ENCODE measurements at regions not wholly inside any gene's neighbourhood (a gene's known extent, or its start where the extent isn't known, plus 50 kb on each side); places are given as distances from the start of the nearest gene placed in this dataset.
"Not testable (repeated sequence)": the region's sequence is repeated elsewhere in the genome, so short reads cannot be mapped to it uniquely, and the experiment has no call there.

DNA sequence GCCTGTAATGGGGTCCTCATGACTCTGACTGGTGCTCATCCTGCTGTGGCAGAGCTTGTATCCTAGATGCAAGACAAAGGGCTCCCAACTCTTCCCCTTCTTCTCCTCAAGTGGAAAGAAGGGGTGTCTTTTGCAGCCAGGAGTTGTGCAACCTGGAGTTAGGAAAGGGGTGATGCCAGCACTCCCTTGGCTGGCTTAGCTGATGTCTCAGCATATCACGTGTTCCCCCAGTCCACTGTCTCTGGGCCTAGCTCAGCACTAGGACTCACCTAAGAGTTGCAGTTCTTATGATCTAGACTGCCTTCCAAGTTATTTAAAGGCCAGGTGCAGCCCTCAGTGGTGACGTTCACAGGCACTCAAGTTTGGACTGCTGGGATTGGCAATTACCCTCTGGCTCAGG lies 146.2 kb upstream of the GORAB start:
- DNase-seq, result no peak

DNA sequence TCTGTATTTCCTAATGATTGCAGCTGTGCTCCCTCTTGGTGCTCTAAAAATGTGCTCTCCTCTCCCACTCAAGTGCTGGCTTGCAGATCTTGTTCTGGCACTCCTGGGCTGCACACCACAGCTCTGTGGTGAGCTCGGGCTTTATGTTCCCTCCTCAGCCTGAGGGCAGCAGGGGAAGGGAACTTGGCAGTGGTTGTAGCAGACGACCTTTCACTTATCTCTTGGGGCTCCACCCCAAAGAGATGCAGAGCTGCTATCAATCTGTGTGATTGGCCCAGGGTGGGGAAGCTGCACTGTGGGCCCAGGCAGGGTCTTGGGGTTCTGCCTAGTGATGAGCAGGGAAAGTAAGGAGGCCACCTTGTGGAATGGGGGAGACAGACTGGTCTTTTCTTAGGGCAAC lies 143.5 kb upstream of the GORAB start:
- no peak for DNase-seq

DNA sequence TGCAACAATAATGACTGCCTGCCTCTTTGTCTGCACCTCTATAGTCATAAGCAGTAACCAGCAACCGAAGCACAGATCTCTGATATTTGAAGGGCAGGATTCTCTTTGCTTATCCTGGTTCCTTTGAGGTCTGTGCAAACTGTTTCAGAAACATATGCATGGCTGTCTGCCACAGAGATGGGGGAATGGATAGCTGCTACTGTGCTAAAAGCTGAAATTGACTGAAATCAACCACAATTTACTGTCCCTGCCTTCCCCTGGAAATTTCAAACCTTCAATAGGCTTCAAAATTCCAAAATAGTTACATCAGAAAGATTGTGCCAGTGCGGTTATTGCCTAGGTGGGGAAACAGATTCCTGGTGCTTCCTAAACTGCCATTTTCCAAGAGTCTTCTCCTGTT lies 136.8 kb upstream of the GORAB start:
- DNase-seq, result no peak

DNA sequence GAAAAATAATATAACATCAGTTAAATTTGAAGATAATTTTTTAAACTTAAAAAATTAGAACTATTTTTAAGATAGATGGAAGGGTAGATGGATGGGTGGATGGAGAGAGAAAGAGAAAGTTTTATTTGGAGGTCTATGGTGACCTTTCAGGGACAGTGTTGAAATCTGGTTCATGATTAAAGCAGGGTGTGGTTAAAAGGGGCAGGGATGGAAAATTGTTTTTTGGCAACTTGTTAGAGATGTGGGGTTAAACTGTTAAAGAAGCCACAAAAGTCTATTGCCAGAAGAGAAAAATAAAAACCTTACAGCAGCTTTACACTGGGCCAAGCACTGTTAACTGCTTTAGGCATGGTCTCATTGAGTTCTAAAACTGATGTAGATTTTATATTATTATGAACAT lies 134.9 kb upstream of the GORAB start:
- DNase-seq, result no peak

DNA sequence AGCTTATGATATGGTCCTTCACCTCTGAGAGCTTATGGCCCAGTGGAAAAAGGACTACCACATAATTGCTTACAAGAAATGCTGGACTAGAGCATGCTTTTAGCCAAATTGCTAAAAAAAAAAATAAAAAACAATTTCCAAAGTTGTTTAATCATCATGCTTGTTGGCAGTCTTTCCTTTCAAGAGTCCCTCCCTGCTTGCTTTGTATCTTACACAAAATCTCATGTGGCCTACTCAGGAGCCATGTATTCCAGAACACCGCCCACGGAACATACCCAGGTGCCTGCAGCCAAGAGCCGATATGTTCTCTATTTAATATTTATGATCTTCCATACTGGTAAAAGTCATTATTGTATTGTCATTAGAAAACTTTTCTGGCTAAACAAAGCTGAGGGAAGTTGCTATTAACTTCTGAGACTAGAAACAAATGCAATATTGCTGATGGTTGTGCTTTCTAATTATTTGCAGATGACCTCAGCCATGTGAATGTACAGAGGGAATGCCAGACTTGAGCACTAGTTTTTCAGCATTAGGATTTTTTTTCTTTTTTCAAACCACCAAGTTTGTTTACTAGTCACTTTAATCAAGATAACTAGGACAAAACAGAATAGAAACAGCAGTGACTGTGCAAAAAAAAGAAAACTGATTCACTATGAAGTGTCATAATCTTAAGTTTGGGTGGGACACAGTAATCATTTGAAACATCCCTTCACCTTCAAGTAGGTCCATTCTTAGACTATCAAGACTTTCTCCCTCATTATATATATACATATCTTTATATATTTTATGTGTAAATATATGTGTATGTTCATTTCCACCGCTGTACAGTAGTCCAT lies 129.3 kb upstream of the GORAB start:
- no peak for DNase-seq

DNA sequence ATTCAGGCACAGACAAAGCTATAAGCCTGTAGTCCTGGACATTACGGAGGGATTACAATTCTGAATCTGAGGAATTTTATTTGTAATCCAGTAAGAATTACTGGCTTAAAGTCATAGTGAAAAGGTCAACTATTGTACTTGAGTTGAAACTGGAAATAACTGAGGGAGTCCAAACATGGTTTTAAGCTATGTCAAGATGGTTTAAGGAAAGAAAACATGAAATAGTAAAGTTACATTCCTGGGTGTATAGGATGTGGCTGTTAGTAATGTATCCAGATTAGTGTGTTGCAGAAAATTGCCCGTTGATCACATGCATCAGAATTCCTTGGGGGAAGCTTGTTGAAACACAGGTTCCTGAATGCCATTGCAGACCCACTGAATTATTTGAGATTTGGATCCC lies 124.8 kb upstream of the GORAB start:
- DNase-seq, result no peak

DNA sequence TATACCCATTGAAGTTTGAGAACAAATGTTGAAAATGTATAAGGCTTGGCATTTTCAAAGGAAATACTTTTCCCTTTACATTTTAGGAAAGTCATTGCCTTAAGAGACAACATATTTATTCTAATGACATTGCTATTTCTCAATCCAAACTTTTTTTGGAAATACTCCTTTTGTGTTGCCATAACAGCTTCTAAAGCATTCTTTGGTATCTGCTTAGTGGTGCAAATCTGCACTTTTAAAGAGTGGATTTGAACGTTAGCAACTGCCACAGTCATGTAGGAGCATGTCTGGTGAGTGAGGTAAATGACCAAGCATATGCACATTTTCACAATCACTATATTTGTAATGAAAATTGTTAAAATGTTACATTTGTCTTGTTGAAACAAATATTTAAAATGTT lies 124.4 kb upstream of the GORAB start:
- DNase-seq, result no peak

DNA sequence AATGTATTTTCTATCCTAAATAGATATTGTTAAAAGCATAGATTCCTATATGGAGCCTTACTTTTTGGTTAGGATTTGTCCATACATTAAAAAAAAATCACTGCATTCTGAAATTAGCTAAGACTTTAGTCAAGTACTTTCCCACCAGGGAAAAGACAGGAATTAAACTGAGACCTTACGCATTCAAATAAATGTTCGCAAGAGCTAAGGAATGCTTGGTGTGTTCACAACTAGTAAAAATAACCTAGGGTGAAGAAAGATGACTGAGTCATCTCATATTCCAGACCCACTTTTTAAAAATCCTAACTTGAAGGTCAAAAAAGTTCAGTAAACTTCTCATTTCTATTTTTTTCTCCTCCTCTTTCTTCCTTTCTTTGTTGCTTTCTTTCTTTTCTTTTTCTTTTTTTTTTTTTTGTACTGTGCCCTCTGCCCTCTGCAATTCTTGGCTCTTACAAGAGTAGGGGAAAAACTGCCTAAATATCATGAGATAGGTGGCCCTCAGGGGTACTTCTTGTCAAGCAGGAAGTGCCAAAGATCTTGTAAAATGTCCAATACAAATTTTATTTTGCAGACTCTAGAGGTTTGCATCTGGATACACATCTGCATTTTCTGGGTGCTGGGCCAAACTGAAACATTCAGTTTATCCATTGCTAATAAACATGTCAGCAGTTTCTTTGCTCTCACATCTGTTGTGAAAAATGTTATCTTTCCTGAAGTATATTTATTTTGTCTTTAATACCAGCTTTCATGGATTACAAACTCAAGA lies 121.4 kb upstream of the GORAB start:
- no peak for DNase-seq

DNA sequence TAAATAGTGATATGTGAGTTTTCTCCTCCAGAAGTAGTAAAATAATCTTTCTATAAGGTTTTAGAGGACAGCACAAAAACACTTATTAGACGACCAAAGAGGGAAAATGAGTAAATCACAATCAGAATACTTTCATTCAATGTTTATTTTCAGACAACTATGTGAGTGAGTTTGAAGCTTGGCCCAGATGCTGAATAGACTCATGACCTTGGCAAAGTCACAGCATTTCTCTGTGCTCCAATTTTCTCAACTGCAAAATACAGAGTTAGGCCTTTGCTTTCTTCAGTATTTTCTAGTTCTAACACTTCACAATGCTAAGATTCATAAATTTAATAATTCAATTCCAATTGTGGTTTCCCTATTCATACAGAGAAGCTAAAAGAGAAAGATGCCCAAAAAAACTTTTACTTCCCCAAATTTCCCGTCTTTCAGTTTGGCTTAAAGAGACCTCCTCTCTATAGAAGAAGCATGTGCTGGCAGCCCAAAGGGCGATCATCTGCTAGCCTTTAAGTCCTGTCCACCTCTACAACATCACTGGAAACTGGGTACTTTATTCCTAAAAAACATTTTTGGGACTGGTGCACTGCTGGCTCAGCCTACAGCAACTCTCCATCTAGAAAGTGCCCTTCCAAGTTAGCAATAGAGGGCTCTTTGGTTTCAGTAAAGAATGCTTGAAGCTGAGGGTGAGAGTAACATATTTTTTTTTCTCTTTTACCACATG lies 116.8 kb upstream of the GORAB start:
- DNase-seq, result no peak

DNA sequence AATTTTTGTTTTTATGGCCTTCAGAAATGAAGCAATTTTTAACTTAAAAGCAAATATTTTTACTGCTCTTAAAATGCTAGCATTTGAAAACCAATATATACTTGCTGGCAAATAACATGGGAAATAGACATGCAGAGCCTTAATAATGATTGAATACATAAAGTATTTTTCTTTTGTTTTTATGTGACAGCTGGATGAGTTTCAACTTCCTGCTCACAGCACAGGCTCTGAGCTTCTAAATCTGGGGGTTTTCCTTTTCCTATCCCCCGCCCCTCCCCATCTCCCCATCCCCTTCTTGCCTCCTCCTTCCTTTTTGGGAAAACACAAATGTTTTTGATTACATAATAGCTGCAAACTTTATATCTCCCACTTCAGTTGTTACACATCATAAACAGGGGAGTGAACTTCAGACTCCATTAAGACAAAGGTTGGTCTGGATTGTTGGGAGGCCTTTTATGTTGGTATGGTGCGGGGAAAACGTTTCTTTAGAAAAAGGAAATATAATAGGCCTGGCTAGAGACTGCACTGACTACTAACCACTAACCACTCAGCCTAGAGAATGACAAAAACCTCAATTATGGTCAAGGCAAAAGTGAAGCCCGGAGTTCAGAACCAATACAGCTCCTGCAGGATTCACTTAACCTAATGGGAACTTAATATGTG lies 116.1 kb upstream of the GORAB start:
- no peak for DNase-seq

DNA sequence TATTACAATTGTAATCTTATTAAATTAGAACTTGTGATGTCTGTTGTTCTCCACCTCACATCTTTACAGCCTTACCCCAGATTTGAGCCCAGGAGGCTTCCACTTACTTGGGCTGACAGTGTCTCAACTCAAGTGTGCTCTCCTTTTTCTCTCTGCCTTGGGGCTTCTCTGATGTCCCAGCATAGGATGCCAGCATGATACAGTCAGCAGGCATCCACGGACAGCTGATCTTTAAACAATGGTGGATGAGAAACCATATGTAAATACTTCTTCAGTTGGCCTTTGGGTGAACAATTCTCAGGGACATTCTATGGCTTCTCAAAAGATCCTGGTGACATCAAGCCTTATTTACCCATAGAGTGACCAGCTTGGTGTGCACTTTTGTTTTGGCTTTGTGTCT lies 107.6 kb upstream of the GORAB start:
- DNase-seq, result no peak

DNA sequence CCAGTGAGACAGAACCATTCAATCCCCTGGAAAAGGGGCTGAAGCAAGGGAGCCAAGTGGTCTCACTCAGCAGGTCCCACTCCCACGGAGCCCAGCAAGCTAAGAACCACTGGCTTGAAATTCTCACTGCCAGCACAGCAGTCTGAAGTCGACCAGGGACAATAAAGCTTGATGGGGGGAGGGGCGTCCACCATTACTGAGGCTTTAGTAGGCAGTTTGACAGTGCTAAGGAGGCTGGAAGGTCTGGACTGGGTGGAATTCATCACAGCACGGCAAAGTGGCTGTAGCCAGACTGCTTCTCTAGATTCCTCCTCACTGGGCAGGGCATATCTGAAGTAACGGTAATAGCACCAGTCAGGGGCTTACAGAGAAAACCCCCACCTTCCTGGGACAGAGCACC lies 105.4 kb upstream of the GORAB start:
- DNase-seq, result no peak

DNA sequence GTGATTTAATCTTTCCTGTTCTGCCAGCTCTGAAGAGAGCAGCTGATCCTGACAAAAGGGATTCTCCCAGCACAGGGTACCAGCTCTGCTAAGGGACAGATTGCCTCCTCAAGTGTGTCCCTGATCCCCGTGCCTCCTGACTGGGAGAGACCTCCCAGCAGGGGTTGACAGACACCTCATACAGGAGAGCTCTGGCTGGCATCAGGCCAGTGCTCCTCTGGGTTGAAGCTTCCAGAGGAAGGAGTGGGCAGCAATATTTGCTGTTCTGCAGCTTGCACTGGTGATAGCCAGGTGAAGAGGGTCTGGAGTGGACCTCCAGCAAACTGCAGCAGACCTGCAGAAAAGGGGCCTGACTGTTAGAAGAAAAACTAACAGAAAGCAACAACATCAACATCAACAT lies 105.0 kb upstream of the GORAB start:
- DNase-seq, result not testable (repeated sequence)

DNA sequence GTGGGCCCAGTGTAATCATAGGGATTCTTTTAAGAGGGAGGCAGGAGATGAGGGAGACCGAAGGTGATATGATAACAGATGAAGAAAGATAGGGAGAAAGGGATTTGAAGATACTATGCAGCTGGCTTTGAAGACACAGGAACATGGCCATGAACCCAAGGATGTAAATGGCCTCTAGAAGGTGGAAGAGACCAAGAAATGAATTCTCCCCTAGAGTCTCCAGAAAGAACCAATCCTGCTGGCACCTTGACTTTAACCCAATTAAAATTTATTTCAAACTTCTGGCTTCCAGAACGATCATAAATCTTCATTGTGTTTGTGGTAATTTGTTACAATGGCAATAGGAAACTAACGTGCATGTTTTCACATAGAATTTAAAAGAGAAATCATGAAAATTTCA lies 95.0 kb upstream of the GORAB start:
- no peak for DNase-seq

DNA sequence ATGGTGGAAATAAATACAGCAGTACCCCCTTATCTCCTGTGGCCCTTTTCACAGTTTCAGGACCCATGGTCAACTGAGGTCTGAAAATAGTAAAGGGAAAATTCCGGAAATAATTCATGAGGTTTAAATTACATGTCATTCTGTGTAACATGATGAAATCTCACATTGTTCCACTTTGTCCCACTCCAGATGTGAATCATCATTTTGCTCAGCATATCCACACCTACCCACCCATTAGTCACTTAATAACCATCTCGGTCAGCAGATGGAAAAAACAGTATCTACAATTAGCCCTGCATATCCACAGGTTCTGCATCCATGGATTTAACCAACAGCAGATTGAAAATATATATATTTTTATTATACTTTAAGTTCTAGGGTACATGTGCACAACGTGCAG lies 86.9 kb upstream of the GORAB start:
- DNase-seq, result no peak

DNA sequence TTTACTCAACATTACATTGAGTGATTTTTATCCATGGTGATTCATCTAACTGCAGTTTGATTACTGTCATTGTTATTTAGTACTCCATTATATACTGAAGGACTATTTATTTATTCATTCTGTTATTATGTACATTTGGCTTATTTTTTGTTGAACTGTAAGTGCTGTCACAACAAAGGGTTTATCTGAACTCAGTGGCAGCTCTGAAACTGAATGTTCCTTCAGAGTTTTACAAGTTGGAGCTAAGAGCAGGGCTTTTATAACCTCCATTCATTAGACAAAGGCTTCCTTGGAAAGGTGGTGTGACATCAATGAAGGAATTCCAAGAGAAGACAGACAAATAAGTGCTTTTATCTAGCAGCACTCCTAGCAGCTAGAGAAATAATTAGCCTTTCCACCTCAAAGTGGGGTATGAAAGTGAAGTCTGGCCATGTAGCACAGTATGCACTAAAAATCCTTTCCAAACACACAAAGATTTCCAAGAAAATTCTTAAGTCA lies 83.3 kb upstream of the GORAB start:
- no peak for DNase-seq

DNA sequence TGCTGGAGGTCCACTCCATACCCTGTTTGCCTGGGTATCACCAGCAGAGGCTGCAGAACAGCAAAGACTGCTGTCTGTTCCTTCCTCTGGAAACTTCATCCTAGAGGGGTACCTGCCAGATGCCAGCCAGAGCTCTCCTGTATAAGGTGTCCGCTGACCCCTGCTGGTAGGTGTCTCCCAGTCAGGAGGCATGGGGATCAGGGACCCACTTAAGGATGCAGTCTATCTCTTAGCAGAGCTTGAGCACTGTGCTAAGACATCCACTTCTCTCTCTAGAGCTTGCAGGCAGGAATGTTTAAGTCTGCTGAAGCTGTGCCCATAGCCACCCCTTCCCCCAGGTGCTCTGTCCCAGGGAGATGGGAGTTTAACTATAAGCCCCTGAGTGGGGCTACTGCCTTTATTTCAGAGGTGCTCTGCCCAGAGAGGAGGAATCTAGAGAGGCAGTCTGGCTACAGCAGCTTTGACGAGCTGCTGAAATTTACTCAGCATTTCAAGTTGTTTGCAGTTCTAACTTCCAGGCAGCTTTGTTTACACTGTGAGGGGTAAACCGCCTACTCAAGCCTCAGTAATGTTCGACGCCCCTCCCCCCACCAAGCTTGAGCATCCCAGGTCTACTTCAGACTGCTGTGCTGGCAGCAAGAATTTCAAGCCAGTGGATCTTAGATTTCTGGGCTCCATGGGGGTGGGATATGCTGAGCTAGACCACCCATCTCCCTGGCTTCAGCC lies 74.5 kb upstream of the GORAB start:
- DNase-seq, result not testable (repeated sequence)

DNA sequence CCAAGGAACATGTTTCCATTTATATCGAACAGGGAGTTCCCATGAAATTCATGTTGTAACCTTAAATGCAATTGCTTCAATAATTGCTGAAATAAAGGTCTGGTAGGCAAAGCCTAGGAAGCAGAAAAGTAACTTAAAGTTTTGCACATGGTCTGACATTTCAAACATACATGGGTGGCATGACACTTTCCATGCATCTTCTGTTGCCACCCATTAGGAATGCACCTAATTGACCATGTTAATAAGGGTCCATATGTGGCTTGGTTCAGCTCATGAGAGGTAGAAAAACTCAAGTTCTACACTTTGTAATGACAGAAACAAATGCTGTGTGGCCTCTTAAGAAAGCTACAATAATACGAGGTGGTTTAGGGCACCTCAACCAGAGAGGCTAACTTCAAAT lies 72.0 kb upstream of the GORAB start:
- no peak for DNase-seq

DNA sequence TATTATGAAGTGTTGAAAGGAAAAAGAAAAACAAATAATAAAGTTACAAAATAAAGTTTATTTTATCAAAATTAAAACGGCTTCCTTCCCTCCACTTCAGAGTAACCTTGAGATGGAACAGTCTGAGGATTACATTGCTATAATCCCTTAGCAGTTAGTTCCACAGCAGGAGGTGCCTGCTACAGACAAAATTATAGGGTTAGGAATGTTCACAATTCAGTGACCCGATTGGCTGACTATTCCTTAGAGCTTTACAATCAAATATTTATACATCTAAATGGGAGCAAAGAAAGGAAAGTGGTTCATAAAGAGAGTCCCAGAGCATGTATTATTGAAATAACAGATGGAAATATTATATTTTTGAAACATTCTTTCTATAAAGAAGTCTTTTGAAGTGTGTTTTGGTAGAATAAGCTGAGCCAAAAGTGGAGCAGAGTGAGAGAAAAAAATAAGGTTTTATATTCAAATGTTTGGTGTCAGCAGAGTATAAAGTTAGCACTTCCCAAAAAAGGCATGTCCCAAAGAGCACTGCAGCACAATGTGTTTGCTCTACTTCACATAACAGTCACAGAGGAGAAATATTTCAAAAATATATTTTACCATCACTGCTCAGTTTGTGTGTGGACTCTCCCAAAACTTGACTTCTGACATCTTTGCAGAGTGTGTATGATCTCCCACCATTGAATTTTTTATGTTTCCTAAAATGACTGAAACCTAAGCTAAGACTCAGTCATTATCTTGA lies 71.4 kb upstream of the GORAB start:
- DNase-seq, result no peak

DNA sequence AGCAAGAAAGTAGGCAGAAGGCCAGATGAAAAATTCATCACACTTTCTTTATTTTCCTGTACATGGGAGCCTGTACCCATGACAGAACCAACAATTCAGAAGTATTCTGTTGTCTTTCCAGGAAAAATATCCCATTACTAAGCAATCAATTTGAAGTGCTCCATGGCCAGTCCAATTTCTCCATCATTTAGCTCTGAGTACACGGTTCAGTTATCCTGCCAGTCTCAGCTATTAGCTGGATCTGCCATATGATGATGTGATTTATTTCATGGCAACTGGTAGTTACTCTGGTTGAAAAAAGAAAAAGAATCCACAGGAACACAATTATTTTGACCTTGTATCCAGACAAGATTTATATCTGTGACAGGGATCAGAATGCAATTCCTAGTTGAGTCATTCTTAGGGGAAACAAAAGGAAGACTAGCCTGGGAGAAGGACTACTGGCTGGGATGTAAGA lies 70.6 kb upstream of the GORAB start:
- no peak for DNase-seq

DNA sequence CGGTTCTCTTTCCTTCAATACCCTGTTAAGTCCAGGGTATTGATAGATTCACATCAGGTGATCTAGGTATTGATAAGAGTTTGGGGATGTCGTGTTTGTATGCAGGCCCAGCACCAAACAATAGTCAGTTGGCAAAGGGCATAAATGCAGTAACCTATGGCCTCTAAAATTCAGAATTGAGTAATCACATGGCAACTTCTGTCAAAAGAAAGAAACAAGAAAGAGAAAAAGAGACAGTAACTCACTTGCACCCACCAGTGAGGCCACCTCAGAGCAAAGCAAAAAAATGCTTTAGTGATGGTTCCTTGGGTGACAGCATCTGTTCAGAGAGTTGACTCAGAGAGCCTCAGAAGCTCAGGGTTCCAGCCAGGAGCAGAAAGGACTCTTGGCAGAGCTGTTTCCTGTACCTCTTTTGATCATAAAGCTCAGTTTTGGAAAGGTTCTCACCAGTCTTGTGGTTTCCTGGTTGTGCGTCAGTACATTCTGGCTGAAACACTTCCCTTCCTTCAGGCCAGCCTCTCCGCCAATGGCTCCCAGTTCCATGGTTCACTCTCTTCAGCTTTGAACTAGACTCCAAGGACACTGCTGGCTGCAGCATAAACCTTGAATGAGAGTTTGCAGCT lies 70.1 kb upstream of the GORAB start:
- DNase-seq, result no peak

Measured in NCI-H1436 (cell line).